ENCODE measurements at regions not wholly inside any gene's neighbourhood (a gene's known extent, or its start where the extent isn't known, plus 50 kb on each side); places are given as distances from the start of the nearest gene placed in this dataset.

DNA sequence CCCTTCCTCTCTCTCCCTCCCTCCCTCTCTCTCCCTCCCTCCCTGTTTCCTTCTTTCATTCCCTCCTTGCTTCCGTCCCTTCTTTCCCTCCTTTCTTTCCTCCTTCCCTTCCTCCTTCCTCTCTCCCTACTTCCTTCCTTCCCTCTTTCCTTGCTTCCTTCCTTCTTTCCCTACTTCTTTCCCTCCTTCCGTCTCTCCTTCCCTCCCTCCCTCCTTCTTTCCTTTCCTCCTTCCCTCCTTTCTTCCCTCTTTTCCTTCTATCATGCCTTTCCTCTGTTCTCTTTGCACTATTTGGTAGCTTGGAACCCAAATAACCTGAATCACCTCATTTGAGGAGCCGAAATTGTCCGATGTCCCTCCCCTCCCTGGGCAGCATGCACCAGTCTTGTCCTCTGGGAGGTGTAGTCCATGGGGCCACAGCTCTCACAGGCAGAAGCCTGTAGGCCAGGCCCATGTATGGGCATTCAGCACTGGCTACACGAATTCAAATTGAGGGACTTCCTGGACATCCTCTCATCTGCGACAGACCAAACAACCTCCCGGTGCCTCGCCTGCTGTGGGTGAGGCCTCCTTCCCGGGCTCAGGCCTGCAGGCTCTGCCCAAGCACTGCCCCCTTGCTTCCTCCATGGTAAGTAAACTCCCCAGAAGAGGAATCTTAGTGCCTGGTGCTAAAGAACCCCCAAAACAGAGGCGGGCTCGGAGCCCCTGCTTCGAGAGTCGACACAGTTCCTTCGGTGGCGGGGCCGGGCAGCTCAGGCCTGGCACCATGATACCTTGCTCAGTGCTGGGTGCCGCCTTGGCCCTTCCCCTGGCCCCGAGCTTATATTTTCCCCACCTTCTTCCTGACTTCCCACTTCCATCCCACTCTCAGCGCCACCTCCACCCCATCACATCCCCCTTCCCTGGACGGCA, 454.1 kb upstream of the CADM1 start:
- Histone ChIP-seq H3K4me1 (ENCODE audit: control insufficient read depth in 2 of 2, insufficient read depth in 1 of 2, low read depth in 1 of 2, low read length in 2 of 2) (peaks cover 4 to 7% of the 10 kb centered on the region in 2 donors), H4K8ac (ENCODE audit: low read depth, low read length) (peak overlapping the region; percentile 21), H3K9me3 (replicated peaks in 1 of 2; ENCODE audit: control insufficient read depth in 2 of 2, insufficient read depth in 1 of 2, low read depth in 1 of 2, low read length in 2 of 2) (no peaks in the 10 kb centered on the region), H2AFZ (ENCODE audit: low read length) (peak overlapping the region; percentile 8), H3K4ac (ENCODE audit: low read length) (no peak overlapping the region), H3K4me3 (ENCODE audit: low read length in 2 of 2) (no peak overlapping the region), H2BK15ac (ENCODE audit: low read length) (no peak overlapping the region), H2BK5ac (ENCODE audit: low read length) (no peak overlapping the region), H3K4me2 (ENCODE audit: insufficient read depth, low read length, poor library complexity, severe bottlenecking) (no peak overlapping the region), H4K91ac (ENCODE audit: low read depth, low read length, poor library complexity) (no peak overlapping the region), H3K23ac (ENCODE audit: low read depth, low read length, poor library complexity) (no peak overlapping the region), H3K79me1 (ENCODE audit: low read depth, low read length) (no peaks in the 10 kb centered on the region), H3K9ac (ENCODE audit: low read depth, low read length, poor library complexity) (no peak overlapping the region), H2AK5ac (ENCODE audit: low read depth, low read length) (peak overlapping the region; percentile 97), H2BK12ac (ENCODE audit: low read length) (peak overlapping the region; percentile 11), H3K14ac (ENCODE audit: low read length) (no peak overlapping the region), H3K18ac (ENCODE audit: low read length) (peak overlapping the region; percentile 5), H3K27ac (replicated peaks; ENCODE audit: low read length) (no peak overlapping the region), H3K36me3 (replicated peaks in 1 of 2; ENCODE audit: control insufficient read depth in 2 of 2, insufficient read depth in 2 of 2, low read length in 2 of 2) (no peaks in the 10 kb centered on the region), H2BK120ac (ENCODE audit: low read depth, low read length) (no peak overlapping the region), H3K27me3 (ENCODE audit: control insufficient read depth in 3 of 3, insufficient read depth in 3 of 3, low read depth in 1 of 3, low read length in 3 of 3) (no peaks in the 10 kb centered on the region)
- no peak for DNase-seq (ENCODE audit: low spot score)
- no CpG with 5 or more reads among the region's 20 CpGs for WGBS, 2 donors (ENCODE audit: extremely low coverage in 2 of 2, insufficient read length in 2 of 2, insufficient replicate concordance in 1 of 2)

- DNase-seq (ENCODE audit: low spot score) = no peak
- no peak overlapping the region for H4K91ac ChIP-seq (ENCODE audit: low read depth, low read length, poor library complexity)
- H3K9ac ChIP-seq (ENCODE audit: low read depth, low read length, poor library complexity) = no peak overlapping the region
- no peak overlapping the region for H2AFZ ChIP-seq (ENCODE audit: low read length)
- H3K9me3 ChIP-seq (replicated peaks in 1 of 2; ENCODE audit: control insufficient read depth in 2 of 2, insufficient read depth in 1 of 2, low read depth in 1 of 2, low read length in 2 of 2) = peaks cover 0 to 1% of the 10 kb centered on the region in 2 donors
- no peak overlapping the region for H3K14ac ChIP-seq (ENCODE audit: low read length)
- no peak overlapping the region for H2BK15ac ChIP-seq (ENCODE audit: low read length)
- WGBS, 2 donors (ENCODE audit: extremely low coverage in 2 of 2, insufficient read length in 2 of 2, insufficient replicate concordance in 1 of 2) = no CpG with 5 or more reads among the region's 2 CpGs
- H3K4me2 ChIP-seq (ENCODE audit: insufficient read depth, low read length, poor library complexity, severe bottlenecking) = no peak overlapping the region
- no peaks in the 10 kb centered on the region for H3K36me3 ChIP-seq (replicated peaks in 1 of 2; ENCODE audit: control insufficient read depth in 2 of 2, insufficient read depth in 2 of 2, low read length in 2 of 2)
- no peaks in the 10 kb centered on the region for H3K27me3 ChIP-seq (ENCODE audit: control insufficient read depth in 3 of 3, insufficient read depth in 3 of 3, low read depth in 1 of 3, low read length in 3 of 3)
- H4K8ac ChIP-seq (ENCODE audit: low read depth, low read length) = no peak overlapping the region
- H3K79me1 ChIP-seq (ENCODE audit: low read depth, low read length) = no peaks in the 10 kb centered on the region
- no peak overlapping the region for H3K4me3 ChIP-seq (ENCODE audit: low read length in 2 of 2)
- no peak overlapping the region for H2BK12ac ChIP-seq (ENCODE audit: low read length)
- no peak overlapping the region for H3K23ac ChIP-seq (ENCODE audit: low read depth, low read length, poor library complexity)
- H2BK120ac ChIP-seq (ENCODE audit: low read depth, low read length) = no peak overlapping the region
- H3K4ac ChIP-seq (ENCODE audit: low read length) = no peak overlapping the region
- H3K27ac ChIP-seq (replicated peaks; ENCODE audit: low read length) = no peak overlapping the region
- H3K18ac ChIP-seq (ENCODE audit: low read length) = no peak overlapping the region
- no peak overlapping the region for H2BK5ac ChIP-seq (ENCODE audit: low read length)
- peaks cover 3 to 4% of the 10 kb centered on the region in 2 donors for H3K4me1 ChIP-seq (ENCODE audit: control insufficient read depth in 2 of 2, insufficient read depth in 1 of 2, low read depth in 1 of 2, low read length in 2 of 2)
- H2AK5ac ChIP-seq (ENCODE audit: low read depth, low read length) = no peak overlapping the region
Measured at GRCh38 chr11:115955803-115956202, 451.6 kb upstream of the CADM1 start.

- Histone ChIP-seq H2BK12ac (ENCODE audit: low read length) (no peak overlapping the region), H3K27ac (replicated peaks; ENCODE audit: low read length) (no peak overlapping the region), H2BK5ac (ENCODE audit: low read length) (no peak overlapping the region), H3K4ac (ENCODE audit: low read length) (no peak overlapping the region), H3K14ac (ENCODE audit: low read length) (no peak overlapping the region), H3K4me2 (ENCODE audit: insufficient read depth, low read length, poor library complexity, severe bottlenecking) (no peak overlapping the region), H2AK5ac (ENCODE audit: low read depth, low read length) (no peak overlapping the region), H3K79me1 (ENCODE audit: low read depth, low read length) (no peaks in the 10 kb centered on the region), H3K23ac (ENCODE audit: low read depth, low read length, poor library complexity) (no peak overlapping the region), H3K18ac (ENCODE audit: low read length) (no peak overlapping the region), H3K9ac (ENCODE audit: low read depth, low read length, poor library complexity) (no peak overlapping the region), H2AFZ (ENCODE audit: low read length) (no peak overlapping the region), H4K8ac (ENCODE audit: low read depth, low read length) (no peak overlapping the region), H2BK15ac (ENCODE audit: low read length) (no peak overlapping the region), H3K4me3 (ENCODE audit: low read length in 2 of 2) (no peak overlapping the region), H3K9me3 (replicated peaks in 1 of 2; ENCODE audit: control insufficient read depth in 2 of 2, insufficient read depth in 1 of 2, low read depth in 1 of 2, low read length in 2 of 2) (peaks cover 0 to 4% of the 10 kb centered on the region in 2 donors), H3K27me3 (ENCODE audit: control insufficient read depth in 3 of 3, insufficient read depth in 3 of 3, low read depth in 1 of 3, low read length in 3 of 3) (no peaks in the 10 kb centered on the region), H3K36me3 (replicated peaks in 1 of 2; ENCODE audit: control insufficient read depth in 2 of 2, insufficient read depth in 2 of 2, low read length in 2 of 2) (no peaks in the 10 kb centered on the region), H3K4me1 (ENCODE audit: control insufficient read depth in 2 of 2, insufficient read depth in 1 of 2, low read depth in 1 of 2, low read length in 2 of 2) (no peaks in the 10 kb centered on the region), H4K91ac (ENCODE audit: low read depth, low read length, poor library complexity) (no peak overlapping the region), H2BK120ac (ENCODE audit: low read depth, low read length) (no peak overlapping the region)
- no CpG with 5 or more reads among the region's 2 CpGs for WGBS, 2 donors (ENCODE audit: extremely low coverage in 2 of 2, insufficient read length in 2 of 2, insufficient replicate concordance in 1 of 2)
- no peak for DNase-seq (ENCODE audit: low spot score)
Measured at GRCh38 chr11:115950660-115951059, 446.4 kb upstream of the CADM1 start.

DNA sequence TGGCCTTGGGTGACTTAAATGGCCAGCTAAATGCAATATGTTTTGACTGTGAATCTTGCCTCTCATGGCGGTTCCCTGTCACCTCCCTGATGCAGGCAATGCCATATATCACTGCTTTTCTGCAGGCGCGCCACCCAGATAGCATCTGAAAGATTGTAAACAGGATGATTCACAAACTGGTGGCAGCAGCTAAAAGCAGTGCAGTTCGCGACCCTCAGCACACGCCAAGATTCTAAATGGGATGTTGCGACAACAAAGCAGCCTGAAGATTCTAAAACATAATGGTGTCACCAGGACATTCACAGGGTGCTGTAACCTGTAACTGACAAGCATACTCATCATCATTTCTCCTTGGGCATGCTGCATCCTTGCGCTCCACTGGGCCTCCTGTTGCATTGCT, 440.4 kb upstream of the CADM1 start:
- no peak overlapping the region for H2BK12ac ChIP-seq (ENCODE audit: low read length)
- H3K36me3 ChIP-seq (replicated peaks in 1 of 2; ENCODE audit: control insufficient read depth in 2 of 2, insufficient read depth in 2 of 2, low read length in 2 of 2) = no peaks in the 10 kb centered on the region
- no peak for DNase-seq (ENCODE audit: low spot score)
- WGBS, 2 donors (ENCODE audit: extremely low coverage in 2 of 2, insufficient read length in 2 of 2, insufficient replicate concordance in 1 of 2) = no CpG with 5 or more reads among the region's 8 CpGs
- no peak overlapping the region for H3K4ac ChIP-seq (ENCODE audit: low read length)
- no peak overlapping the region for H4K91ac ChIP-seq (ENCODE audit: low read depth, low read length, poor library complexity)
- H2AK5ac ChIP-seq (ENCODE audit: low read depth, low read length) = no peak overlapping the region
- no peak overlapping the region for H3K27ac ChIP-seq (replicated peaks; ENCODE audit: low read length)
- H3K4me3 ChIP-seq (ENCODE audit: low read length in 2 of 2) = no peak overlapping the region
- H3K79me1 ChIP-seq (ENCODE audit: low read depth, low read length) = no peaks in the 10 kb centered on the region
- H2BK15ac ChIP-seq (ENCODE audit: low read length) = no peak overlapping the region
- H3K4me2 ChIP-seq (ENCODE audit: insufficient read depth, low read length, poor library complexity, severe bottlenecking) = no peak overlapping the region
- no peaks in the 10 kb centered on the region for H3K9me3 ChIP-seq (replicated peaks in 1 of 2; ENCODE audit: control insufficient read depth in 2 of 2, insufficient read depth in 1 of 2, low read depth in 1 of 2, low read length in 2 of 2)
- no peak overlapping the region for H3K14ac ChIP-seq (ENCODE audit: low read length)
- no peaks in the 10 kb centered on the region for H3K27me3 ChIP-seq (ENCODE audit: control insufficient read depth in 3 of 3, insufficient read depth in 3 of 3, low read depth in 1 of 3, low read length in 3 of 3)
- no peaks in the 10 kb centered on the region for H3K4me1 ChIP-seq (ENCODE audit: control insufficient read depth in 2 of 2, insufficient read depth in 1 of 2, low read depth in 1 of 2, low read length in 2 of 2)
- H4K8ac ChIP-seq (ENCODE audit: low read depth, low read length) = no peak overlapping the region
- no peak overlapping the region for H2BK5ac ChIP-seq (ENCODE audit: low read length)
- H2BK120ac ChIP-seq (ENCODE audit: low read depth, low read length) = no peak overlapping the region
- no peak overlapping the region for H3K23ac ChIP-seq (ENCODE audit: low read depth, low read length, poor library complexity)
- no peak overlapping the region for H2AFZ ChIP-seq (ENCODE audit: low read length)
- no peak overlapping the region for H3K9ac ChIP-seq (ENCODE audit: low read depth, low read length, poor library complexity)
- H3K18ac ChIP-seq (ENCODE audit: low read length) = no peak overlapping the region

Measured in neuronal stem cell (in vitro differentiated cells).